ENCODE measurements at regions not wholly inside any gene's neighbourhood (a gene's known extent, or its start where the extent isn't known, plus 50 kb on each side); places are given as distances from the start of the nearest gene placed in this dataset.

GRCh38 chr15:94026458-94027304 lies 204.7 kb upstream of the MCTP2 start:
- peak overlapping the region; percentile 33 for H3K27ac Mint-ChIP-seq
- no peaks in the 10 kb centered on the region for H3K4me1 Mint-ChIP-seq (ENCODE audit: low read depth)
- H3K9me3 Mint-ChIP-seq, result no peaks in the 10 kb centered on the region
- H3K4me3 Mint-ChIP-seq, result no peak overlapping the region
- H3K36me3 Mint-ChIP-seq (ENCODE audit: low read depth), result no peaks in the 10 kb centered on the region
- peaks cover 16% of the 10 kb centered on the region for H3K27me3 Mint-ChIP-seq

DNA sequence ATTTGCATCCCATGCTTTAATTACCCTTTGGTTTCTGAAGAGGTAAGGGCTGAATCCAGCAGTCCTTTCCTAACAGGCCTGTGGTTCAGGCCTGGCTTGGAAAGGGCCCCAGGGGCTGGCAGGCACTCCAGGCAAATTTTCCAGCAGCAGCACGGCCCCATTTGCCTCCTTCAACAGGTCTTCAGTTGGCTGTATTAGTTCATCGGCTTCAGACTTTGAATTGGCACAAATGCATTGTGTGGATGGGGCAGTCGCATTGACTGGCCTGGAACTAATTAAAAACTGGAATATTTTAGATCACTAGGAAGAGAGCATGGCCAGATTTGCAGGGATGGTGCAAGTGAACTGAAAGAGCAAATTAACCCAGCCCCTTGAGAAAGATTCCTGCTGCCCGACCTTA lies 207.8 kb upstream of the MCTP2 start:
- Mint-ChIP-seq H3K4me1 (ENCODE audit: low read depth) (no peaks in the 10 kb centered on the region), H3K9me3 (no peaks in the 10 kb centered on the region), H3K27ac (no peak overlapping the region), H3K27me3 (peaks cover 13% of the 10 kb centered on the region), H3K36me3 (ENCODE audit: low read depth) (no peaks in the 10 kb centered on the region), H3K4me3 (no peak overlapping the region)

- Mint-ChIP-seq H3K36me3 (ENCODE audit: low read depth) (no peaks in the 10 kb centered on the region), H3K9me3 (no peaks in the 10 kb centered on the region), H3K27ac (no peak overlapping the region), H3K4me1 (ENCODE audit: low read depth) (no peaks in the 10 kb centered on the region), H3K27me3 (peaks cover 8% of the 10 kb centered on the region), H3K4me3 (no peak overlapping the region)
Observed at GRCh38 chr15:94021621-94022320, 209.6 kb upstream of the MCTP2 start.

GRCh38 chr15:94019062-94019461 lies 212.3 kb upstream of the MCTP2 start:
- no peaks in the 10 kb centered on the region for H3K36me3 Mint-ChIP-seq (ENCODE audit: low read depth)
- no peaks in the 10 kb centered on the region for H3K4me1 Mint-ChIP-seq (ENCODE audit: low read depth)
- peaks cover 4% of the 10 kb centered on the region for H3K27me3 Mint-ChIP-seq
- no peak overlapping the region for H3K27ac Mint-ChIP-seq
- H3K9me3 Mint-ChIP-seq, result peaks cover 5% of the 10 kb centered on the region
- H3K4me3 Mint-ChIP-seq, result no peak overlapping the region

- Mint-ChIP-seq H3K4me1 (ENCODE audit: low read depth) (peaks cover 5% of the 10 kb centered on the region), H3K4me3 (no peak overlapping the region), H3K27ac (no peak overlapping the region), H3K36me3 (ENCODE audit: low read depth) (no peaks in the 10 kb centered on the region), H3K9me3 (peaks cover 5% of the 10 kb centered on the region), H3K27me3 (peaks cover 7% of the 10 kb centered on the region)
Observed at GRCh38 chr15:94015324-94015723, 216.0 kb upstream of the MCTP2 start.

DNA sequence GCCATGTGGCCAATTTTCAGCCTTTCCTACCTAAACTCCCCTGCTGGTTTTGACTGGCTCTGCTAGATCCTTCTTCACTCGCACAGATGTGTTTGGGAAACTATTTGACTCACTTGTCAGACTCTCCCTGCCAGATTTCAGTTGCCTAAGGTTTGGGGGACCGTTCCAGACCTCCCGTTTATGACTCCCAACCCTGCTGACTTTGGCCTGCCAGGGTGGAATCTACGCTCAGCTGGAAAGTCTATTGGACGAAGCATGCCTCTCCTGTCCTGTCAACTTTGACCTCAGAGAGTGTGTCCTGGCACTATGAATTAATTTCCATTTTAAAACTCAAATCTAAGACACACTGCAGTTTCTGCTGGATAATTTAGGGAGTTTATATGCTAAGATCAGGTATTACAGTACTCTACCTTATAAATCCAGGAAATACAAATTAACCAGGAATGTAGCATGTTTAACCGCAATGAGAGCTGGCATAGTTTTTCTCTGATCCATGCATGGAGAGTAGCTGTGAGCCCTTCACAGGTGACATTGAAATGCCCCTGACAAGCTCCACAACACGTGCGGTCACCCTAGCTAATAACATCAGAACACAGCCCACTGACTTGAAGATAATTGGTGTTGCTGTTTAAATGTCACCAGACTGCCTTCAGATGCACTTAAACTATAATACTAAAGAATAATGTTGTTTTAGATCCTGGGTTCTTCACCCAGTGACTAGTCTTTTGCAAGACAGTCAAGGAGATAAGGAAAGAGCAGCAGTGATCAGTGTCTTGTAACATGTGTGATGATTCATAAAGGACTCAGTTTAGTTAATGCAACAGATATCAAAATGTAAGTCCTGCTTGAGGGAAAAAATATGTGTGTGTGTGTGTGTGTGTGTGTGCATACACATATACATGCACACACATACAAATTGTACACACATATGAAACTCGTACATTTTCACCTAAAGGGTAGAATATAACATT lies 223.0 kb upstream of the MCTP2 start:
- peaks cover 17% of the 10 kb centered on the region for H3K27me3 Mint-ChIP-seq
- H3K27ac Mint-ChIP-seq, result no peak overlapping the region
- H3K9me3 Mint-ChIP-seq, result no peaks in the 10 kb centered on the region
- no peak overlapping the region for H3K4me3 Mint-ChIP-seq
- H3K4me1 Mint-ChIP-seq (ENCODE audit: low read depth), result peaks cover 5% of the 10 kb centered on the region
- H3K36me3 Mint-ChIP-seq (ENCODE audit: low read depth), result no peaks in the 10 kb centered on the region

DNA sequence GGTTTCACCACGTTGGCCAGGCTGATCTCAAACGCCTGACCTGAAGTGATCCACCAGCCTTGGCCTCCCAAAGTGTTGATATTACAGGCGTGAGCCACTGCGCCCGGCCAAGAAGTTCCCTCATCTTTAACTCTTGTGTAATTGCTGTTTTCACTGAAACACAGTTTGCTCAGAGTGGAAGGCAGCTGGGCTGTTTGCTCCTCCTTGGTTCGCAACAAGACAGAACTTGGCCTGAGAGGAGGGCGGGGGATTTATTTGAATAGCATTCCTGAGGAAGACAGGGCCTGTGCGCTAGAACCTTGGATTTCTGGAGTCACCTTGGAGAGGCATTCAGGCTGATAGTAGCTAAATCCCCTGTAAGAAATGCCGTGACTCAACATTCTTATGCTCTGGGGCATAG lies 226.7 kb upstream of the MCTP2 start:
- no peaks in the 10 kb centered on the region for H3K36me3 Mint-ChIP-seq (ENCODE audit: low read depth)
- H3K27me3 Mint-ChIP-seq, result peaks cover 10% of the 10 kb centered on the region
- no peak overlapping the region for H3K4me3 Mint-ChIP-seq
- no peaks in the 10 kb centered on the region for H3K4me1 Mint-ChIP-seq (ENCODE audit: low read depth)
- H3K9me3 Mint-ChIP-seq, result no peaks in the 10 kb centered on the region
- no peak overlapping the region for H3K27ac Mint-ChIP-seq

DNA sequence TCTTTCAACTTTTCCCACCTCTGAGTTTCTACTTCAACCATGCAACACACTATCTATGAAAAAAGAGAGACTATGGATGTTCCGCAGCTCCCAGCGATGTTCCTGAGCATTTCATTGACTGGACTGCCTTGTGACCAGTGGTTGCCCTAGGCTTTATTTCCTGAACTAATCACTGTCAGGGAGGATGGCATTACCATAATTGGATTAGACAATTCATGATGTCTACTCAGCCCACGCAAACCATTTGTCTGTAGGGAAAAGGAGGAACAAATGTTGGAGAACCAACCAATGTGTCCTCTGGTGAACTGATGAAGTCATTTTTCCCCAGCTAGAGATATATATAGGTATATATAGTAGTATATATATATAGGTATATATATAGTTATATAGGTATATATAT lies 229.3 kb upstream of the MCTP2 start:
- no peak overlapping the region for H3K4me3 Mint-ChIP-seq
- H3K27me3 Mint-ChIP-seq, result peaks cover 8% of the 10 kb centered on the region
- no peak overlapping the region for H3K27ac Mint-ChIP-seq
- no peaks in the 10 kb centered on the region for H3K36me3 Mint-ChIP-seq (ENCODE audit: low read depth)
- no peaks in the 10 kb centered on the region for H3K4me1 Mint-ChIP-seq (ENCODE audit: low read depth)
- no peaks in the 10 kb centered on the region for H3K9me3 Mint-ChIP-seq

DNA sequence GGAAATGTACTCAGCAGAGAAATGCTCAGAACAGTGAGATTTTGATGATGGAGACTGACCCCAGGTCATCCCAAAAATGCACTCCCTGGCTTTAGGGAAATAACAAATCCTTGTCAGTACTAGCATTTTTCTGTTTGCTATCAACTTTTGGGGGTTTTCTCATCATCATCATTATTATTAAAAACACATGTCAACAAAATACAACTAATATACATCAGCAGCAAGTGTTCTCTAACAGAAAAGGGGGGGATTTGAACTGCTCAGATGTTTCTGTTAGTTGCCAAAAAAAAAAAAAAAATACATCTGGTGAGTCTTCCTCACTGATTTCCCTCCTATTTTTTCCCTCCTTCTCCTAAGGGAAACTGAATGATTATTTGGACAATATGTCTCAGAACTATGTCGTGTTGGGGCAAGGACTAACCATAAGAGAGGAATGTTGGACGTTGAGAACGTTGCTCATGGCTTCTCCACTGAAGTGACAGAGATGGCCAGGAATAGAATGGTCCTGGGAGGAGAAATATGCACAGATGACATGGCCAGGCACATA lies 230.0 kb upstream of the MCTP2 start:
- Mint-ChIP-seq H3K4me1 (ENCODE audit: low read depth) (no peaks in the 10 kb centered on the region), H3K9me3 (no peaks in the 10 kb centered on the region), H3K4me3 (no peak overlapping the region), H3K27ac (no peak overlapping the region), H3K27me3 (peaks cover 2% of the 10 kb centered on the region), H3K36me3 (ENCODE audit: low read depth) (no peaks in the 10 kb centered on the region)

GRCh38 chr15:94000606-94001005 lies 230.8 kb upstream of the MCTP2 start:
- no peaks in the 10 kb centered on the region for H3K36me3 Mint-ChIP-seq (ENCODE audit: low read depth)

GRCh38 chr15:93997071-93997658 lies 234.2 kb upstream of the MCTP2 start:
- no peaks in the 10 kb centered on the region for H3K9me3 Mint-ChIP-seq
- no peak overlapping the region for H3K4me3 Mint-ChIP-seq

More at GRCh38 chr15:94000606-94001005, 230.8 kb upstream of the MCTP2 start:
- no peak overlapping the region for H3K27ac Mint-ChIP-seq
- no peak overlapping the region for H3K4me3 Mint-ChIP-seq
- no peaks in the 10 kb centered on the region for H3K9me3 Mint-ChIP-seq
- no peaks in the 10 kb centered on the region for H3K4me1 Mint-ChIP-seq (ENCODE audit: low read depth)
- H3K27me3 Mint-ChIP-seq, result peaks cover 2% of the 10 kb centered on the region

GRCh38 chr15:93989440-93989998 lies 241.8 kb upstream of the MCTP2 start:
- H3K9me3 Mint-ChIP-seq, result no peaks in the 10 kb centered on the region
- H3K27me3 Mint-ChIP-seq, result no peaks in the 10 kb centered on the region
- H3K27ac Mint-ChIP-seq, result no peak overlapping the region
- peaks cover 12% of the 10 kb centered on the region for H3K4me1 Mint-ChIP-seq (ENCODE audit: low read depth)
- no peaks in the 10 kb centered on the region for H3K36me3 Mint-ChIP-seq (ENCODE audit: low read depth)
- no peak overlapping the region for H3K4me3 Mint-ChIP-seq

More at GRCh38 chr15:93997071-93997658, 234.2 kb upstream of the MCTP2 start:
- H3K36me3 Mint-ChIP-seq (ENCODE audit: low read depth), result no peaks in the 10 kb centered on the region
- H3K4me1 Mint-ChIP-seq (ENCODE audit: low read depth), result no peaks in the 10 kb centered on the region
- peaks cover 2% of the 10 kb centered on the region for H3K27me3 Mint-ChIP-seq
- H3K27ac Mint-ChIP-seq, result no peak overlapping the region

- H3K4me3 Mint-ChIP-seq, result no peak overlapping the region
- H3K36me3 Mint-ChIP-seq (ENCODE audit: low read depth), result no peaks in the 10 kb centered on the region
- H3K4me1 Mint-ChIP-seq (ENCODE audit: low read depth), result peaks cover 12% of the 10 kb centered on the region
- no peak overlapping the region for H3K27ac Mint-ChIP-seq
- H3K9me3 Mint-ChIP-seq, result no peaks in the 10 kb centered on the region
- H3K27me3 Mint-ChIP-seq, result no peaks in the 10 kb centered on the region
Observed at GRCh38 chr15:93987068-93987467, 244.3 kb upstream of the MCTP2 start.

- H3K4me3 Mint-ChIP-seq, result no peak overlapping the region
Observed at GRCh38 chr15:93986400-93986984, 244.9 kb upstream of the MCTP2 start.

More at GRCh38 chr15:93986400-93986984, 244.9 kb upstream of the MCTP2 start:
- Mint-ChIP-seq H3K4me1 (ENCODE audit: low read depth) (peaks cover 12% of the 10 kb centered on the region), H3K36me3 (ENCODE audit: low read depth) (no peaks in the 10 kb centered on the region), H3K27ac (no peak overlapping the region), H3K27me3 (no peaks in the 10 kb centered on the region), H3K9me3 (no peaks in the 10 kb centered on the region)

Data from stimulated activated naive CD8-positive, alpha-beta T cell treated with anti-CD3 and anti-CD28 coated beads, Interleukin-15, Interleukin-2, amounts not matched to agents 100 ng/mL and 50 ng/mL, for 24 hours (primary cell).